Karpas-422 (cell line): ENCODE measurements at regions not wholly inside any gene's neighbourhood (a gene's known extent, or its start where the extent isn't known, plus 50 kb on each side); places are given as distances from the start of the nearest gene placed in this dataset.

ENCODE experiments used
- DNase-seq: peaks from one replicate; pipeline ENCODE4 v3.0.0-alpha.2; 2015
- H2AFZ ChIP-seq: fragments of 200-600 bp; sonication (generic); 2 replicates; pipeline ENCODE4 v1.6.1; 2014; ENCODE audit warnings: antibody characterized with exemption, low read length, mixed read lengths
- H3K27ac ChIP-seq: fragments of 200-600 bp; sonication (generic); 2 replicates; pipeline ENCODE4 v1.5.1; 2014; ENCODE audit warnings: mild to moderate bottlenecking, low read length, moderate library complexity
- H3K27me3 ChIP-seq: fragments of 200-600 bp; sonication (generic); 2 replicates; pipeline ENCODE4 v1.6.1; 2014; ENCODE audit warnings: low read length, mixed read lengths
- H3K36me3 ChIP-seq: fragments of 200-600 bp; sonication (generic); 2 replicates; pipeline ENCODE4 v1.6.1; 2014; ENCODE audit warnings: low read length, mixed read lengths; ENCODE audit not compliant: insufficient read depth
- H3K4me1 ChIP-seq: fragments of 200-600 bp; sonication (generic); 2 replicates; pipeline ENCODE4 v1.6.1; 2014; ENCODE audit warnings: mild to moderate bottlenecking, low read length, mixed read lengths
- H3K4me2 ChIP-seq: fragments of 200-600 bp; sonication (generic); 2 replicates; pipeline ENCODE4 v1.6.1; 2014; ENCODE audit warnings: low read length, low read depth, mild to moderate bottlenecking; ENCODE audit not compliant: poor library complexity, severe bottlenecking
- H3K4me3 ChIP-seq: fragments of 200-600 bp; sonication (generic); 2 replicates; pipeline ENCODE4 v1.5.1; 2014; ENCODE audit warnings: mild to moderate bottlenecking, antibody characterized with exemption, low read length, mixed read lengths
- H3K79me2 ChIP-seq: fragments of 200-600 bp; sonication (generic); 2 replicates; pipeline ENCODE4 v1.6.1; 2014; ENCODE audit warnings: mild to moderate bottlenecking, low read length, mixed read lengths
- H3K9ac ChIP-seq: fragments of 200-600 bp; sonication (generic); 2 replicates; pipeline ENCODE4 v1.6.0; 2014; ENCODE audit warnings: low read length
- H3K9me2 ChIP-seq: fragments of 200-600 bp; sonication (generic), shearing (Covaris generic); replicated peaks from 2 replicates; pipeline ENCODE4 v1.6.0; 2014; ENCODE audit warnings: mild to moderate bottlenecking, low read length, moderate library complexity; ENCODE audit not compliant: insufficient read depth
- H3K9me3 ChIP-seq: fragments of 300-700, 200-600 bp; sonication (generic); 2 replicates; pipeline ENCODE4 v1.6.1; 2014; ENCODE audit warnings: low read length, mixed read lengths
- H4K20me1 ChIP-seq: fragments of 200-600 bp; sonication (generic); 2 replicates; pipeline ENCODE4 v1.6.1; 2014; ENCODE audit warnings: mild to moderate bottlenecking, antibody characterized with exemption, low read length, low read depth; ENCODE audit not compliant: insufficient read depth

DNA sequence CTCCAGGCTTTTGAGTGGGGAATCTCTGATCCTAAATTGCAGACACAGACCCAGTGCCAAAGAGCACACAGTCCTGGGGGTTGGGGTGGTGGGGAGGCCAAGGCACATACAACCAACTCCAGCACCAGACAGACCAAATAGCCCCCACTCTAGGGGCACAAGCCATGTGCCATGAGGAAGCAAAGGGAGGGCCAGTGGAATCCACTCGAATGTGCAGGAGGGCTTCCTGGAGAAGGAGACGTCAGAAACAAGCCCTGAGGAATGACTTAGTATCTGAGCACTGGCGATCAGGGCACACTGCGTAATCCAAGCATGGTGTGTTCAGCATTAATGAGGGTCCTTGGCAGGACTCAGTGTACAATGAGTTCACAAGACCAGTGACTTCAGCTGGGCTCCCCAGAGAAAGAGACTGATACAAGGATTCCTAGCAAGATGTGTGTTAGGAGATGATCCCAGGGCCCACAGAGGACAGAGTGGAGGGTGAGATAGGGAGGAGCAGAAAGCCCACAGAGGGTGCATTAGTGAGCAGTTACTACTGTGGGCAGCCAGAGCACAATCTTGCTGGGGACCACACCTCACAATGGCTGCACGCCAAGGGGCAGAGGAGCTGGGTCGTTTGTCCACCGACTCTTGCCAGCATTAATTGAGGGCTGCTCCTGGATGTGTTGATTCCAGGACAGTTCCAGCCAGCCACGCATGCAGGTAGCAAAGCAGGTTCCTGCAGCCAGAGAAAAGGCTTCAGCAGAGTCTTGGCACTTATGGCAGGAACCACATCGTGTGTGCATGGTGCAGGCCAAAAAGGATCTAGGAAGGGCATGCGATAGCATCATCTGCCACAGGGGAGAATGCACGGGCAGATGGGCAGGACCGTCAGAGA lies 152.6 kb upstream of the VSTM2B start:
- Histone ChIP-seq H3K36me3 (no peaks in the 10 kb centered on the region), H3K27ac (no peak overlapping the region), H3K27me3 (no peaks in the 10 kb centered on the region), H3K79me2 (no peaks in the 10 kb centered on the region), H3K9ac (no peak overlapping the region), H3K4me3 (no peak overlapping the region), H3K4me2 (no peak overlapping the region), H3K4me1 (no peaks in the 10 kb centered on the region), H4K20me1 (no peaks in the 10 kb centered on the region; the same call in 1 of the 2 replicates), H2AFZ (no peak overlapping the region), H3K9me3 (no peaks in the 10 kb centered on the region), H3K9me2 (no peaks in the 10 kb centered on the region)
- no peak for DNase-seq

DNA sequence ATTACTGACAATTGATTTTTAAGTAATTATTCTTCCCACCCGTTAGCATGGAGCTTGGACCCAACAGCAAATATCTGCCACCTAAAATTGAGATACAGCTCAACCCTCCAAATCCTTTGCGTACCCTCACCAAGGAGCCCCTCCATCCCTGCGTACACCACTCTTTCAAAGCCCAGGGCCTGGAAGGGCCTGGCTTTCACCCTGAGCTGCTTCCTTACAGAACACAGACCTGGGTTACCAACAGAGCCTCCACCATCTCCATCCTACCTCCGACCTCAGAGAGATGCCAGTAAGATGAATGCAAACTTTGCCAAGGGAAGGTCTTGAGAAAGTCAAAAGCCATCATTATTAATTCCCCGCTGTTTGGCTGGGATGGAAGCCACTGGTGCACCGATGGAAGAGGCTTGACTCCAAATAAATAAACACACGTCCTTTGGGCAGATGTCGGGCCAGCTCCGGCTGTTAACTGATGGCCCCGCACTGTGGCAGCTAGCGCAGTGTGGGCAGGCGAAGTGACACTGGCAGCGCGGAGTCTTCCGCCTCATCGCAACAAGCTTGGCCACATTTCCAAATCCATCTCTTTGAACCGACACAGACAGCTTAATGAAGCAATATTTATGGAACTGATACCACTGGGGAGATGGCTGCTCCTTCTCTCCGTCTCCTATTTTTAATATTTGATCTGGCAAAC lies 150.2 kb upstream of the VSTM2B start:
- Histone ChIP-seq H3K4me2 (no peak overlapping the region), H4K20me1 (no peaks in the 10 kb centered on the region; the same call in 1 of the 2 replicates), H3K4me3 (no peak overlapping the region), H3K27me3 (no peaks in the 10 kb centered on the region), H3K9ac (no peak overlapping the region), H3K9me2 (no peaks in the 10 kb centered on the region), H3K36me3 (no peaks in the 10 kb centered on the region), H3K79me2 (no peaks in the 10 kb centered on the region), H2AFZ (no peak overlapping the region), H3K9me3 (no peaks in the 10 kb centered on the region), H3K27ac (no peak overlapping the region), H3K4me1 (no peaks in the 10 kb centered on the region)
- DNase-seq: no peak

GRCh38 chr19:29376855-29377354 lies 148.9 kb upstream of the VSTM2B start:
- Histone ChIP-seq H3K9ac (no peak overlapping the region), H3K4me1 (no peaks in the 10 kb centered on the region), H3K36me3 (no peaks in the 10 kb centered on the region), H4K20me1 (peaks cover 1% of the 10 kb centered on the region; the same call in 1 of the 2 replicates), H3K79me2 (no peaks in the 10 kb centered on the region), H3K9me3 (no peaks in the 10 kb centered on the region), H3K27ac (no peak overlapping the region), H3K4me3 (no peak overlapping the region), H2AFZ (no peak overlapping the region), H3K9me2 (no peaks in the 10 kb centered on the region), H3K27me3 (no peaks in the 10 kb centered on the region), H3K4me2 (no peak overlapping the region)
- no peak for DNase-seq

DNA sequence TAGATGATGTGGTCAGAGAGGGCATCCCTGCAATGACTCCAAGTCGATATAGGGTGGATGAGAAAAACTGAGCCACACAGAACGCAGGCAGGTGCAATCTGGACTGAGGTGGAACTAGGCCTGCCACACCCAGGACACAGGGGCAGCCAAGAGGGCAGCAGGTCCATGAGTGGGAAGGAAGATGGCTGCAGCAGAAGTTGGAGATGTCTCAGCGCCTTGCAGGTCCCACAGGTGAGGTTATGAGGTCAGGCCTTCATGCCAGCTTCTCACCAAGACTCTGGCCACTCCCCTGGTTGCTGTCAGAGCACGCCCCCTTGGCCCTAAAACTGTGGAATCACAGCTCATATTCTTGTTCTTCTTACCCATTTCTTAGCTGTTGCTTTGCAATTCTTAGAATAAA lies 147.7 kb upstream of the VSTM2B start:
- Histone ChIP-seq H2AFZ (no peak overlapping the region), H3K27ac (no peak overlapping the region), H3K27me3 (no peaks in the 10 kb centered on the region), H3K36me3 (no peaks in the 10 kb centered on the region), H3K79me2 (no peaks in the 10 kb centered on the region), H3K4me3 (no peak overlapping the region), H4K20me1 (peaks cover 3% of the 10 kb centered on the region; the same call in 1 of the 2 replicates), H3K9me2 (no peaks in the 10 kb centered on the region), H3K9ac (no peak overlapping the region), H3K4me2 (no peak overlapping the region), H3K9me3 (no peaks in the 10 kb centered on the region), H3K4me1 (no peaks in the 10 kb centered on the region)
- no peak for DNase-seq

DNA sequence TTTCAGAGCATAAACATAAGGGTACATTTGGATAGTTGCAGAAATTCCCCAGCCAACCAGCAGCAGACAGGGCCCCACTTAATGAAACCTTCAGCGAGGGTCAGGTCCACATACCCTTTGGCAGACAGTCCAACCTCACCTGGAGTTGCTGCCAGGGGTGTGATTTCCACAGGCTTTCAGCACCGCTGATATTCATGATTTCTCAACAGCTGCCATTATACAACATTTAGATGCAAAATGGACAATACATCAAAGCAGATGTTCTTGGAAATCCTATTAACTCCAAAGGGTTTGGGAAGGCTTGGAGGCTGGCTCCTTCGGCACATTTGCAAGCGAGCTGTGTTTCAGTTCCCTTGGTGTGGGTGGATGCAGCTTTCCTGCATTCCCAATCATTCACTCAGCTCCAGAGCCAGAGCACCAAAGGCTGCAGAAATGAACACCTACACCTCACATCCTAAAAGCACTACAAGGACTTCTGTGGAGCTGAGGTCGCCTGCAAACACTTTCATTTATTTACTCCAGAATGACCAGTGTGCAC lies 147.2 kb upstream of the VSTM2B start:
- DNase-seq: no peak
- no peaks in the 10 kb centered on the region for H3K9me2 ChIP-seq
- no peak overlapping the region for H2AFZ ChIP-seq
- H3K79me2 ChIP-seq: no peaks in the 10 kb centered on the region
- H3K4me1 ChIP-seq: no peaks in the 10 kb centered on the region
- H4K20me1 ChIP-seq: peaks cover 3% of the 10 kb centered on the region; the same call in 1 of the 2 replicates
- H3K9me3 ChIP-seq: no peaks in the 10 kb centered on the region
- H3K9ac ChIP-seq: no peak overlapping the region
- no peaks in the 10 kb centered on the region for H3K27me3 ChIP-seq
- no peak overlapping the region for H3K4me2 ChIP-seq
- H3K27ac ChIP-seq: no peak overlapping the region
- H3K4me3 ChIP-seq: no peak overlapping the region
- H3K36me3 ChIP-seq: no peaks in the 10 kb centered on the region

GRCh38 chr19:29379257-29380021 lies 146.4 kb upstream of the VSTM2B start:
- H3K27me3 ChIP-seq: no peaks in the 10 kb centered on the region
- H4K20me1 ChIP-seq: peaks cover 3% of the 10 kb centered on the region; the same call in 1 of the 2 replicates
- H3K9ac ChIP-seq: no peak overlapping the region
- no peak overlapping the region for H3K27ac ChIP-seq
- no peaks in the 10 kb centered on the region for H3K9me3 ChIP-seq
- no peak overlapping the region for H2AFZ ChIP-seq
- no peaks in the 10 kb centered on the region for H3K4me1 ChIP-seq
- H3K36me3 ChIP-seq: no peaks in the 10 kb centered on the region
- H3K4me3 ChIP-seq: no peak overlapping the region
- no peak overlapping the region for H3K4me2 ChIP-seq
- no peaks in the 10 kb centered on the region for H3K79me2 ChIP-seq
- no peak for DNase-seq
- H3K9me2 ChIP-seq: no peaks in the 10 kb centered on the region

GRCh38 chr19:29380581-29380980 lies 145.2 kb upstream of the VSTM2B start:
- no peaks in the 10 kb centered on the region for H3K36me3 ChIP-seq
- H3K4me1 ChIP-seq: no peaks in the 10 kb centered on the region
- H3K9me3 ChIP-seq: no peaks in the 10 kb centered on the region
- DNase-seq: no peak
- no peak overlapping the region for H3K27ac ChIP-seq
- H4K20me1 ChIP-seq: peaks cover 3% of the 10 kb centered on the region; the same call in 1 of the 2 replicates
- H3K79me2 ChIP-seq: no peaks in the 10 kb centered on the region
- H3K9me2 ChIP-seq: no peaks in the 10 kb centered on the region
- no peaks in the 10 kb centered on the region for H3K27me3 ChIP-seq
- H3K4me3 ChIP-seq: no peak overlapping the region
- H3K4me2 ChIP-seq: no peak overlapping the region
- no peak overlapping the region for H2AFZ ChIP-seq
- H3K9ac ChIP-seq: no peak overlapping the region
